ENCODE measurements at regions not wholly inside any gene's neighbourhood (a gene's known extent, or its start where the extent isn't known, plus 50 kb on each side); places are given as distances from the start of the nearest gene placed in this dataset.

DNA sequence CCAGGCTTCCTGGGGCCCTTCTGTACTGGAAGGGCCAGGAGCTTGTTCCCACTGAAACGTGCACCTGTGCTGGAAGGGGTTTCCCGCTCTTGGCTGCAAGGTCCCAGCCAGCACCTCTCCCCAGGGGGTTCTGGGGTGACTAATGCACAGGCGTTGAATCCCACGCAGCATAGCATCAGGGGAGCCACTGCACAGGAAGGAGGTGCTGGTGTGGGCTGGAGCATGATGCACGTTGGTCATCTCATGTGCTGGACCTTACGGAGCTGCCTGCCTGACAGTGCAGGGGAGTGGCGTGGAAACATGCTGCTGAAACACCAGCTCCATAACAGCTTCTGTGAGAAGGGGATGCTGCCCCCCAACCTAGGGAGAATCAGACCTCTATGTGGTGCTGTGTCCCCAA is 623.0 kb downstream of the AACS start:
- no peak for DNase-seq

GRCh38 chr12:125688881-125689280 is 623.6 kb downstream of the AACS start:
- DNase-seq: no peak

- DNase-seq: no peak
Measured at GRCh38 chr12:125689576-125690410, 624.6 kb downstream of the AACS start.

GRCh38 chr12:125690841-125691240 is 625.6 kb downstream of the AACS start:
- no peak for DNase-seq

DNA sequence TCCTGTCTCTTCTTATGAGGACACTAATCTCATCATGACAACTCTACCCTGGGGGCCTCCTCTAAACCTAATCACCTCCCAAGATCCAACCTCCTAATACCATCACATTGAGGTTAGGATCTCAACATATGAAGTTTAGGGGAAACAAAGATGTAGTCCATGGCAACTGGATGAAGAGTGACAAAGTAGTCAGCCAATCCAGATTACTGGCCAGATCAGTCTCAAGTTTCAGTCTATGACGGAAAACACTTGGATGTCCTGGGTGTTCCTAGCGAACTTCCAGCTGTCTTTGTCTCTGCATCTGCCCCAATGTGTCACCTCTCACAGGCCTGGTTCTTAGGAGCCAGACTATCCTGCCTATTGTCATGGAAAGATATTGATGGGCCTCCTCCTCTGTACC is 630.8 kb downstream of the AACS start:
- DNase-seq: no peak

DNA sequence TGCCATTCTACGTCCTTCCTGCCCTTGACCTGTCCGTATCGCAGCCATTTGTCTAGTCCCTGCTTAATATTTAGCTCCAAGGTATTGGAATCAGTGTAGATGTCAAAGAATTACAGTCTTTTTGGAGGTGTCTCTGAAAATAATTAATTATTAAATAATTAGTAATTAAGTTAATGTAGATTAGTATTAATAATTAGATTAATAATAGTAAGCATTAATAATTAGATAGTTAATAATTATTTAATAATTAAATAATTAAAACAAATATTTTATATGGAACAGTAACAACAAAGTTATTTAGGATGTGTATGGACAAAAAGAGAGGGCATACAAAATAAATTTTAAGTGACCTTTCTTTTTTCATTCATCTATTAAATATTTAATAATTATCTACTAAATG is 639.6 kb downstream of the AACS start:
- no peak for DNase-seq

DNA sequence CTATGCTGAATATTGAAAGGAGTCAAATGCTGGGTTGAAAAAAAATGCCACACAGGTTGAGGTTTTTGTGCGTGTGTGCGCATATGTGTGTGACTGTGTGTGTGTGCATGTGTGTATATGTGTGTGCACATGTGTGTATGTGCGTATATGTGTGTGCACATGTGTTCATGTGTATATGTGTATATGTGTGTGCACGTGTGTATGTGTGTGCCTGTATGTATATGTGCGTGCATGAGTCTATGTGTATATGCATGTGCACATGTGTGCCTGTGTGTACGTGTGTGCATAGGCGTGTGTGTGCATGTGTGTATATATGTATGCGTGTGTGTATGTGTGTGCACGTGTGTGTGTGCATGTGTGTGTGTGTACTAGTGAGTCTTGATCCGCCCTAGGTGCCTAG is 655.7 kb downstream of the AACS start:
- no peak for DNase-seq

- DNase-seq: no peak
Measured at GRCh38 chr12:125734137-125734536, 668.9 kb downstream of the AACS start.

GRCh38 chr12:125738211-125738610 is 673.0 kb downstream of the AACS start:
- DNase-seq: no peak

DNA sequence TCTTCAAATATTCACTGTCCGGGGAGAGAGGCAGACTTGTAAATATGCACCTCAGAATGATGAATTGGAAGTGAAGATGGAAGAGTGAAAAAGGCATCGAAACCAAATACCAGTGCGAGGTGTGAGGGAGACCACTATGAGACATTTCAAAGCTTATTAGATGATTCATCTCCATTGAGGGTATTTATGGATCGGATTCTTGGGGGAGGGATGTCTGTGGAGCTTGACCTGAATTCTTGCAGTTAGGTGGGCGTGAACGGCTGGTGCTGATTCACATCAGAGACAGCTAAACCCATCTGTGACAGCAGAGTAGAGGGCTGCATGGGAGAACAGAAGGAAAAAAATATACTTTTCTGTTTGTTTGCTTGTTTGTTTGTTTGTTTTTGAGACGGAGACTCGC is 677.2 kb downstream of the AACS start:
- no peak for DNase-seq

DNA sequence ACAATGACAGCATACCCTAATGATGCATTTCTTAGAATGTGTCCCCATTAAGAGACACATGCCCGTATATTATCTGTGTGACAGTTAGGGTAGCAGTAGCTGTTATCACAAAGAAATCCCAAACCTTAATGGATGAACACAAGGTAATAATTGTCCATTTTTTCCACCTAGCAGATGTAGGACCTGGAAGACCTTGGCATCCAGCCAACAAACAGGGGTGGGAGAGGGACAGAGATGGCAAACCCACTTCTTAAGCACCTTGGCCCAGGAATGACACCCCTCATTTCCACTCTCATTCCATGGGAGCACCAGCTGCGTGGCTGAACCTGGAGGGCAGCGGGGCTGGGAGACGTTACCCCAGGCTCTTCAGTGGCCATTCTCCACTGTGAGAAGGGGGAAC is 679.0 kb downstream of the AACS start:
- DNase-seq: no peak

DNA sequence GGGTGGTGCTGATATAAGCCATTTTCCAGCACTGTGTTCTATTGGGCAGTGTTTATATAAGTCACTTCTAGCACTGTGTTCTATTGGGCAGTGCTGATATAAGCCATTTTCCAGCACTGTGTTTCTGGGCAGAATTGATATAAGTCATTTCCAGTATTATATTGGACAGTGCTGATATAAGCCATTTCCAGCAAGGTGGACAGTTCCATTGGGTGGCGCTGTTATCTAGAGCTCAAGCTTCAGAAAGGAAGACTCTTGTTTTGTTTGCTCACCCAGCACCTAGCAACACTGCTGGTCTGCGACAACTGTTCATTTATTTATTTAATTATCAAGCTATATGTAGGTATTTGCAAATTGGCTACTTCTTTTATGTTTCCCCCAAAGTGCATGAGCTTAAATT is 690.3 kb downstream of the AACS start:
- DNase-seq: no peak

GRCh38 chr12:125766091-125766490 is 700.9 kb downstream of the AACS start:
- no peak for DNase-seq

- no peak for DNase-seq
Measured at GRCh38 chr12:125772403-125772802, 707.2 kb downstream of the AACS start.

- DNase-seq: no peak
Measured at GRCh38 chr12:125773033-125773640, 707.9 kb downstream of the AACS start.

GRCh38 chr12:125775507-125775906 is 710.3 kb downstream of the AACS start:
- DNase-seq: no peak

DNA sequence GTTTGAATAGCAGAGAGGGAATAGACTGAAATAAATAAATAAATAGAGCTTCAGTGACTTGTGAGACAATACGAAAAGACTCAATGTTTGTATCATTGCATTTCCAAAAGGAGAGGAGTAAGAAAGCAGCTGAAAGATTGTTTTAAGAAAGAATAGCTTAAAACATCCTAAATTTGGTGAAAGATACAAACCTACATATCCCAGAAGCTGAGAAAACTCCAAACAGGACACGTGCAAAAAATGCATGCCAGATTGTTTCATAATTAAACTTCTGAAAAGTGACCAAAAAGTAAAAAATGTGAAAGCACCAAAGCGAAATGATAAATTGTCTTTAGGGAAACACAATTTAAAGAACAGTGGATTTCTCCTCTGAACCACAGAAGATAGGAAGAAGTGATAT is 711.0 kb downstream of the AACS start:
- DNase-seq: no peak

GRCh38 chr12:125786143-125786542 is 720.9 kb downstream of the AACS start:
- DNase-seq: no peak

DNA sequence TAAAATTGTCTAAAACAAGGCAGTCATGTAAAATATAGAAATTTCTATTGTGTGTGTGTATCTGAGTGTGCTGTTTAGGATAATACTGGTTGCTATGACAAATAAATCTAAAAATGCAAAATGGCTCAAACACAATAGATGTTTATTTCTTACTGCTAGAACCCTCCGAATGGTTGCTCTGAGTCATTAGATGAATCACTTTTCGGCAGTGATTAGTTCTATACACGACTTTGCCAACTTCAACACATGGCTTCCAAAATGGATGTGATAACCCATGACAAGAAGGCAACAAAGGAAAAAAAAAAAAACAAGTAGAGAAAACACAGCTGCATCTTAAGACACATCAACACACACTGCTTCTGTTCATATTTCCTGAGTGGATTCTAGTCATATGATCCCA is 729.2 kb downstream of the AACS start:
- DNase-seq: no peak

DNA sequence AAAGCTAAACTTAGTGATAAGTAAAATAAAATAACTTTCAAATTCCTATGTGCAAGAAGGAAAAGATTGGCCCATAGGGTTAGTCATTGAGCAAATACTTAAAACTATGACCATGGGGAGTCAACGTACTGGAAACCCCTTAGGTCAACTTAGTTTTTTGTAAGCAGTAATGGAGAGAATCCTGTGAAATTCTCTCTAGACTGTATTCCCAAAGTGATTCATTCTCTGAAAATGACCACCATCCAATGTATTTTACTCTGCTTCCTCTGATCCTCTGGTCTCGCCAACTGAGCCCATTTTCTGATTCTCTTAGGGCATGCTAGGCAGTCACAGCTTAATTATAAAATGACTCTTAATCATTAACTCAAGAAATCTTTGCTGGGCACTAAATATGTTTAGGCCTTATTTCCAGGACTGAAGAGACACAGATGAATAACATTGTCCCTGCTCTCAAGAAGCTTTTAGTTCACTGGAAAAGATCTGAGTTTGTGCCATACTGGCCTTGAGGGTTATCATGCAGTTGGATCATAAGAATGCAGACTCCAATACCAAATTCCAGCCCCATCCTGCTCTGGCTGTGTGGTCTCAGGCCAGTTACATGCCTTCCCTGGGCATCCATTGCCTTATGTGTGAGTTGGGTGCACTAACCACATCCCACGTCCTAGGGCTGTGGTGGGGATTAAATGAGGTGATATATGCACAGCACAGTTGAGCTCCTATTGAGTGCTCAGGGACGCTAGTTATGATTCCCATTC is 732.4 kb downstream of the AACS start:
- DNase-seq: no peak

DNA sequence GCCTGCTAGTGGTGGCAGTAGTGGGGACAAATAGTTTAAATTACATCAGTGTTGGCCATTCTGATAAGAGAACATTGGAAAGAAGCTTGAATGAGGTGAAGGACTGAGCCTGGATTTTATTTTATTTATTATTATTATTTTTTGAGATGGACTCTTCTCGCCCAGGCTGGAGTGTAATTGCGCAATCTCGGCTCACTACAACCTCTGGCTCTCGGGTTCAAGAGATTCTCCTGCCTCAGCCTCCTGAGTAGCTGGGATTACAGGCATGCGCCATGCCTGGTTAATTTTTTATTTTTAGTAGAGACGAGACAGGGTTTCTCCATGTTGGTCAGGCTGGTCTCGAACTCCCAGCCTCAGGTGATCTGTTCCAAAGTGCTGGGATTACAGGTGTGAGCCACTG is 739.4 kb downstream of the AACS start:
- no peak for DNase-seq

- DNase-seq: no peak
Measured at GRCh38 chr12:125824276-125824675, 759.0 kb downstream of the AACS start.

- DNase-seq: no peak
Measured at GRCh38 chr12:125835852-125836251, 770.6 kb downstream of the AACS start.

- DNase-seq: no peak
Measured at GRCh38 chr12:125836647-125837046, 771.4 kb downstream of the AACS start.
